ENCODE measurements at regions not wholly inside any gene's neighbourhood (a gene's known extent, or its start where the extent isn't known, plus 50 kb on each side); places are given as distances from the start of the nearest gene placed in this dataset.
A peak's percentile ranks its signal among the peaks of the same experiment; 100 is the strongest.
"Not testable (repeated sequence)": the region's sequence is repeated elsewhere in the genome, so short reads cannot be mapped to it uniquely, and the experiment has no call there.

DNA sequence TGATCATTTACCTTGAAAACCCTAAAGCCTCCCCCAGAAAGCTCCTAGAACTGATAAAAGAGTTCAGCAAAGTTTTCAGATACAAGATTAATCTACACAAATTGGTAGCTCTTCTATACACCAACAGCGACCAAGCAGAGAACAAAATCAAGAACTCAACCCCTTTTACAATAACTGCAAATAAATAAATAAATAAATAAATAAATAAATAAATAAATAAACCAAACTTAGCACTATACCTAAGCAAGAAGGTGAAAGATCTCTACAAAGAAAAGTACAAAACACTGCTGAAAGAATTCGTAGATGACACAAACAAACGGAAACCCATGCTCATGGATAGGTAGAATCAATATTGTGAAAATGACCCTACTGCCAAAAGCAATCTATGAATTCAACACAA lies 182.0 kb upstream of the RND3 start:
- peaks cover 0 to 2% (median 0%) of the 10 kb centered on the region in 5 donors for H3K4me1 ChIP-seq (ENCODE audit: control insufficient read depth in 5 of 5, insufficient read depth in 5 of 5, low read length in 5 of 5)
- peaks cover 0 to 2% (median 0%) of the 10 kb centered on the region in 4 donors for H3K9me3 ChIP-seq (ENCODE audit: control insufficient read depth in 4 of 4, insufficient read depth in 3 of 4, low read length in 3 of 4)
- TF ChIP-seq, protein P1, sequence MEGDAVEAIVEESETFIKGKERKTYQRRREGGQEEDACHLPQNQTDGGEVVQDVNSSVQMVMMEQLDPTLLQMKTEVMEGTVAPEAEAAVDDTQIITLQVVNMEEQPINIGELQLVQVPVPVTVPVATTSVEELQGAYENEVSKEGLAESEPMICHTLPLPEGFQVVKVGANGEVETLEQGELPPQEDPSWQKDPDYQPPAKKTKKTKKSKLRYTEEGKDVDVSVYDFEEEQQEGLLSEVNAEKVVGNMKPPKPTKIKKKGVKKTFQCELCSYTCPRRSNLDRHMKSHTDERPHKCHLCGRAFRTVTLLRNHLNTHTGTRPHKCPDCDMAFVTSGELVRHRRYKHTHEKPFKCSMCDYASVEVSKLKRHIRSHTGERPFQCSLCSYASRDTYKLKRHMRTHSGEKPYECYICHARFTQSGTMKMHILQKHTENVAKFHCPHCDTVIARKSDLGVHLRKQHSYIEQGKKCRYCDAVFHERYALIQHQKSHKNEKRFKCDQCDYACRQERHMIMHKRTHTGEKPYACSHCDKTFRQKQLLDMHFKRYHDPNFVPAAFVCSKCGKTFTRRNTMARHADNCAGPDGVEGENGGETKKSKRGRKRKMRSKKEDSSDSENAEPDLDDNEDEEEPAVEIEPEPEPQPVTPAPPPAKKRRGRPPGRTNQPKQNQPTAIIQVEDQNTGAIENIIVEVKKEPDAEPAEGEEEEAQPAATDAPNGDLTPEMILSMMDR (IDR thresholded peaks at IDR 0.05; ENCODE audit: control extremely low read depth, extremely low read depth): no peak
- 95 to 96% methylated on average over 3 of the region's 3 CpGs for WGBS, 2 donors
- ATAC-seq (ENCODE audit: insufficient read depth, low FRiP score): no peak
- DNase-seq: no peak
- H3K4me3 ChIP-seq: no peak overlapping the region
- H3K9ac ChIP-seq (ENCODE audit: insufficient read depth in 1 of 2, low read length in 2 of 2): no peak overlapping the region
- no peaks in the 10 kb centered on the region for H3K36me3 ChIP-seq (ENCODE audit: control insufficient read depth in 4 of 4, insufficient read depth in 4 of 4, low read length in 4 of 4)
- H3K27ac ChIP-seq (ENCODE audit: low read depth in 1 of 2, low read length in 1 of 2): no peak overlapping the region
- H3K27me3 ChIP-seq (ENCODE audit: control insufficient read depth in 3 of 3, insufficient read depth in 3 of 3, low read length in 2 of 3): no peaks in the 10 kb centered on the region

DNA sequence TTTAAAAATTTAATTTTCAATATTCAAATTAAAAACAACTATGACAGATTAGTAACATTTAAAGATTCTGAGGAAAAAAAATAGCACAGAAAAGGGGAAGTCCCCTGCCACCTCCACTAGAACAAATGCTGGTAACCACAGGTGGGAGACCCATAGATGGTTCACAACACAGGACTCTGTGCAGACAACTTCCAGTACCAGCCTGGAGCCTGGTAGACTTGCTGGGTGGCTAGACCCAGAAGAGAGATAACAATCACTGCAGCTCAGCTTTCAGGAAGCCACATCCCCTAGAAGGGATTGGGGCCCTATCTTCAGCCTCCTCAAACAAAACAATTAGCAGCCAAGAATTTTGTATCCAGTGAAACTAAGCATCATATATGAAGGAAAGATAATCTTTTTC lies 179.6 kb upstream of the RND3 start:
- not testable (repeated sequence) for H3K4me1 ChIP-seq (ENCODE audit: control insufficient read depth in 5 of 5, insufficient read depth in 5 of 5, low read length in 5 of 5); H3K36me3 ChIP-seq (ENCODE audit: control insufficient read depth in 4 of 4, insufficient read depth in 4 of 4, low read length in 4 of 4); H3K9ac ChIP-seq (ENCODE audit: insufficient read depth in 1 of 2, low read length in 2 of 2); H3K27ac ChIP-seq (ENCODE audit: low read depth in 1 of 2, low read length in 1 of 2); H3K4me3 ChIP-seq; ATAC-seq (ENCODE audit: insufficient read depth, low FRiP score); H3K27me3 ChIP-seq (ENCODE audit: control insufficient read depth in 3 of 3, insufficient read depth in 3 of 3, low read length in 2 of 3); H3K9me3 ChIP-seq (ENCODE audit: control insufficient read depth in 4 of 4, insufficient read depth in 3 of 4, low read length in 3 of 4); DNase-seq

DNA sequence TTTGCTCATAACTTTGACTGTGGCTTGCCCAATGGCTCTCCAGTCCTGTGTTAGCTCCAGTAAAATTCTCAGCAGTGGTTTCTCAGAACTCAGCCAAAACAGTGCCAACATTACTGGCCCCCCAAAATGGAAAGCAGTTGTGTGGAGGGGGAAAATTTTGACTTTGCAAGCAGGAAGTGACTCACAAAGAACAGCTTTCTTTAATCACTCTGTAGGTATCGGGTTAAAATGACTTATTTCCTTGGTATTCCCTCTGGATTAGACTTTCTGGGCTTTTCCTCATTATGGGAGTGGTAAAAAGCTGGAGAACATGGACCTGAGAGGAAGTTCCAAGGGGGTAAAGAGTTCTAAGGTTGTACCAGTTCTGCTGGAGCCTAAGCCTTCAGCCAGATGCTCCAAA lies 175.7 kb upstream of the RND3 start:
- H3K4me3 ChIP-seq: no peak overlapping the region
- 63 to 66% methylated on average over 1 of the region's 1 CpG for WGBS, 2 donors

DNA sequence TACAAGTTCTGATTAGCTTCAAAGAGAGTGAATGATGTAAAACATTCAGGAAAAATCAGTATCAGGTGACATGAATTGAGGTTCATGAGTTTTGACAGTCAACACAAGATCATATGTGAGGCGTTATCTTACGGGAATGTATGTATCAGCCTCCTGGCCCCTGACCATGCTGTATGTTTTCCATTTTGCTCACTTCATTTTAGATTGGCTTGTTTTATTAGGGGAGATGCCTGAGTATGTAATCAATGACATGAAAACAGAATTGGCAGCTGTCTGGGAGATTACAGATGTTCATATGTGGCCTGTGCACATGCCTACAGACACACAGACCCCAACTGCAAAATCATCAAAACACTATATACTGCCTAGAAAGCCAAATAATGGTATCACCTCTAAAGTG lies 168.5 kb upstream of the RND3 start:
- WGBS, 2 donors: 96 to 97% methylated on average over 2 of the region's 2 CpGs
- ATAC-seq (ENCODE audit: insufficient read depth, low FRiP score) (no peak), DNase-seq (peak; percentile 15 to 80 (median 71))
- no peaks in the 10 kb centered on the region for H3K36me3 ChIP-seq (ENCODE audit: control insufficient read depth in 4 of 4, insufficient read depth in 4 of 4, low read length in 4 of 4)
- no peak overlapping the region for H3K4me3 ChIP-seq
- H3K27me3 ChIP-seq (ENCODE audit: control insufficient read depth in 3 of 3, insufficient read depth in 3 of 3, low read length in 2 of 3): no peaks in the 10 kb centered on the region
- TF ChIP-seq, protein P1 (IDR thresholded peaks at IDR 0.05; ENCODE audit: control extremely low read depth, extremely low read depth): no peak
- H3K4me1 ChIP-seq (ENCODE audit: control insufficient read depth in 5 of 5, insufficient read depth in 5 of 5, low read length in 5 of 5): peaks cover 0 to 9% (median 0%) of the 10 kb centered on the region in 5 donors
- H3K9ac ChIP-seq (ENCODE audit: insufficient read depth in 1 of 2, low read length in 2 of 2): no peak overlapping the region
- H3K9me3 ChIP-seq (ENCODE audit: control insufficient read depth in 4 of 4, insufficient read depth in 3 of 4, low read length in 3 of 4): peaks cover 0 to 5% (median under 1%) of the 10 kb centered on the region in 4 donors
- no peak overlapping the region for H3K27ac ChIP-seq (ENCODE audit: low read depth in 1 of 2, low read length in 1 of 2)

More for the DNA sequence above, 175.7 kb upstream of the RND3 start:
- Histone ChIP-seq H3K27ac (ENCODE audit: low read depth in 1 of 2, low read length in 1 of 2) (no peak overlapping the region), H3K36me3 (ENCODE audit: control insufficient read depth in 4 of 4, insufficient read depth in 4 of 4, low read length in 4 of 4) (no peaks in the 10 kb centered on the region), H3K9me3 (ENCODE audit: control insufficient read depth in 4 of 4, insufficient read depth in 3 of 4, low read length in 3 of 4) (peaks cover 0 to 3% (median 2%) of the 10 kb centered on the region in 4 donors), H3K4me1 (ENCODE audit: control insufficient read depth in 5 of 5, insufficient read depth in 5 of 5, low read length in 5 of 5) (no peaks in the 10 kb centered on the region), H3K9ac (ENCODE audit: insufficient read depth in 1 of 2, low read length in 2 of 2) (no peak overlapping the region), H3K27me3 (ENCODE audit: control insufficient read depth in 3 of 3, insufficient read depth in 3 of 3, low read length in 2 of 3) (no peaks in the 10 kb centered on the region)
- TF ChIP-seq, protein P1 (IDR thresholded peaks at IDR 0.05; ENCODE audit: control extremely low read depth, extremely low read depth): no peak
- DNase-seq: no peak
- no peak for ATAC-seq (ENCODE audit: insufficient read depth, low FRiP score)

Measured in lung (tissue), 11 donors.